Liver (tissue), 8 donors: ENCODE measurements at regions not wholly inside any gene's neighbourhood (a gene's known extent, or its start where the extent isn't known, plus 50 kb on each side); places are given as distances from the start of the nearest gene placed in this dataset.

Experiments
- DNase-seq: peaks from one replicate; pipeline ENCODE4 v3.0.0-alpha.2; 2017; ENCODE audit warnings: low spot score
- H3K27ac ChIP-seq, 2 donors: one replicate each; pipeline ENCODE4 v1.7.0; 2013; ENCODE audit warnings: inconsistent platforms in 2 of 2, low read length in 2 of 2, control low read depth in 1 of 2, low read depth in 1 of 2, mild to moderate bottlenecking in 1 of 2
- H3K27me3 ChIP-seq, 4 donors: one replicate each; pipeline versions ENCODE4 v1.6.1 to v1.7.0; 2013; ENCODE audit warnings: low read length in 3 of 4, inconsistent platforms in 1 of 4, mild to moderate bottlenecking in 1 of 4, moderate library complexity in 1 of 4; ENCODE audit not compliant: control insufficient read depth in 4 of 4, insufficient read depth in 4 of 4
- H3K36me3 ChIP-seq, 4 donors: one replicate each; pipeline versions ENCODE4 v1.6.1 to v1.7.0; 2013; ENCODE audit warnings: low read length in 3 of 4, mild to moderate bottlenecking in 3 of 4, low read depth in 1 of 4, moderate library complexity in 1 of 4; ENCODE audit not compliant: control insufficient read depth in 4 of 4, insufficient read depth in 3 of 4
- H3K4me1 ChIP-seq, 4 donors: one replicate each; pipeline versions ENCODE4 v1.6.1 to v1.7.0; 2013; ENCODE audit warnings: low read length in 3 of 4, mild to moderate bottlenecking in 3 of 4, moderate library complexity in 1 of 4; ENCODE audit not compliant: control insufficient read depth in 4 of 4, insufficient read depth in 4 of 4
- H3K4me3 ChIP-seq, 3 donors: one replicate each; pipeline versions ENCODE4 v1.6.1 to v1.7.0; 2013; ENCODE audit warnings: low read length in 3 of 3, control low read depth in 1 of 3, low read depth in 1 of 3, mild to moderate bottlenecking in 1 of 3
- H3K9ac ChIP-seq, 2 donors: one replicate each; pipeline ENCODE4 v1.7.0; 2013; ENCODE audit warnings: low read length in 2 of 2, mild to moderate bottlenecking in 2 of 2, moderate library complexity in 2 of 2, control low read depth in 1 of 2, low read depth in 1 of 2
- H3K9me3 ChIP-seq, 4 donors: one replicate each; pipeline versions ENCODE4 v1.6.1 to v1.7.0; 2013; ENCODE audit warnings: low read length in 3 of 4; ENCODE audit not compliant: control insufficient read depth in 4 of 4
- ATF3 ChIP-seq: IDR thresholded peaks from 2 replicates; pipeline ENCODE4 v1.6.1; 2016; ENCODE audit warnings: antibody characterized with exemption
- CTCF ChIP-seq: fragments of 150-350 bp; IDR thresholded peaks from 2 replicates; pipeline ENCODE4 v1.5.1; 2017; ENCODE audit warnings: improper control_type of control experiment, low read depth, low read length; ENCODE audit not compliant: missing input control
- EGR1 ChIP-seq, 2 donors: IDR thresholded peaks; 2 replicates each; pipeline ENCODE4 v1.6.1; 2016 to 2018; ENCODE audit warnings: antibody characterized with exemption in 2 of 2, low read depth in 2 of 2
- FOXA2 ChIP-seq: IDR thresholded peaks from 2 replicates; pipeline ENCODE4 v1.6.1; 2016; ENCODE audit warnings: antibody characterized with exemption
- GABPA ChIP-seq, 2 donors: IDR thresholded peaks in 1 of 2; conservative IDR thresholded peaks in 1 of 2; 2 replicates each; pipeline ENCODE4 v1.6.1; 2016; ENCODE audit warnings: antibody characterized with exemption in 2 of 2, mild to moderate bottlenecking in 1 of 2, moderate library complexity in 1 of 2
- HNF4G ChIP-seq: IDR thresholded peaks from 2 replicates; pipeline ENCODE4 v1.6.1; 2016; ENCODE audit warnings: antibody characterized with exemption
- JUND ChIP-seq, 2 donors: IDR thresholded peaks; 2 replicates each; pipeline ENCODE4 v1.6.1; 2016; ENCODE audit warnings: antibody characterized with exemption in 2 of 2
- MAX ChIP-seq: IDR thresholded peaks from 2 replicates; pipeline ENCODE4 v1.6.1; 2016; ENCODE audit warnings: antibody characterized with exemption
- NR2F2 ChIP-seq: IDR thresholded peaks from 2 replicates; pipeline ENCODE4 v1.6.1; 2016; ENCODE audit warnings: antibody characterized with exemption
- RAD21 ChIP-seq, 2 donors: IDR thresholded peaks; 2 replicates each; pipeline ENCODE4 v1.6.1; 2016; ENCODE audit warnings: antibody characterized with exemption in 2 of 2, mild to moderate bottlenecking in 2 of 2
- REST ChIP-seq: IDR thresholded peaks from 2 replicates; pipeline ENCODE4 v1.6.1; 2016; ENCODE audit warnings: antibody characterized with exemption, mild to moderate bottlenecking
- RXRA ChIP-seq, 2 donors: IDR thresholded peaks; 2 replicates each; pipeline ENCODE4 v1.6.1; 2017 to 2018; ENCODE audit warnings: antibody characterized with exemption in 2 of 2, mild to moderate bottlenecking in 1 of 2
- SP1 ChIP-seq: IDR thresholded peaks from 2 replicates; pipeline ENCODE4 v1.6.1; 2018; ENCODE audit warnings: antibody characterized with exemption, mild to moderate bottlenecking
- TAF1 ChIP-seq: conservative IDR thresholded peaks from 2 replicates; pipeline ENCODE4 v1.6.1; 2016; ENCODE audit warnings: antibody characterized with exemption, mild to moderate bottlenecking
- YY1 ChIP-seq: IDR thresholded peaks from 2 replicates; pipeline ENCODE4 v1.6.1; 2016; ENCODE audit warnings: antibody characterized with exemption, mild to moderate bottlenecking
- ZBTB33 ChIP-seq: IDR thresholded peaks from 2 replicates; pipeline ENCODE4 v1.6.1; 2016; ENCODE audit warnings: antibody characterized with exemption
- WGBS: extraction: QIAGEN DNeasy Blood & Tissue Kit; methylation state at CpG from one replicate; pipeline ENCODE4 v1.1.7; 2013; 5-methylcytosine and 5-hydroxymethylcytosine counted together
- donor health status: healthy.
- donor health status: healthy.
- donor health status: healthy.
- donor health status: healthy.
- donor health status: healthy.

- H3K9ac ChIP-seq, result no peak overlapping the region
- H3K4me1 ChIP-seq, result no peaks in the 10 kb centered on the region
- H3K27ac ChIP-seq, result no peak overlapping the region
- peaks cover 0 to 2% (median 0%) of the 10 kb centered on the region in 4 donors for H3K9me3 ChIP-seq
- H3K27me3 ChIP-seq, result no peaks in the 10 kb centered on the region
- no peak for DNase-seq
- H3K4me3 ChIP-seq, result no peak overlapping the region
- TF ChIP-seq FOXA2, result no peak
- TF ChIP-seq YY1, result no peak
- H3K36me3 ChIP-seq, result no peaks in the 10 kb centered on the region
- WGBS, result 90% methylated on average over 1 of the region's 1 CpG
These were observed 494.4 kb downstream of the CDH9 start for GRCh38 chr5:26543987-26544386.

GRCh38 chr5:26538226-26538625 lies 500.2 kb downstream of the CDH9 start:
- no peak overlapping the region for H3K27ac ChIP-seq
- H3K4me1 ChIP-seq, result no peaks in the 10 kb centered on the region
- H3K4me3 ChIP-seq, result no peak overlapping the region
- H3K27me3 ChIP-seq, result no peaks in the 10 kb centered on the region
- no peaks in the 10 kb centered on the region for H3K36me3 ChIP-seq
- H3K9me3 ChIP-seq, result no peaks in the 10 kb centered on the region
- TF ChIP-seq GABPA (IDR thresholded peaks at IDR 0.05 in 1 of 2, conservative IDR thresholded peaks at IDR 0.05 in 1 of 2) (no peak), FOXA2 (no peak), HNF4G (no peak), JUND (IDR thresholded peaks at IDR 0.05) (no peak), SP1 (no peak), ZBTB33 (no peak), REST (no peak), EGR1 (IDR thresholded peaks at IDR 0.05; ENCODE audit: low read depth in 2 of 2) (no peak), RXRA (IDR thresholded peaks at IDR 0.05) (no peak), ATF3 (no peak), RAD21 (IDR thresholded peaks at IDR 0.05) (no peak), NR2F2 (no peak), TAF1 (no peak), CTCF (no peak), MAX (no peak)
- DNase-seq, result no peak
- 90% methylated on average over 1 of the region's 1 CpG for WGBS
- no peak overlapping the region for H3K9ac ChIP-seq
